GM11168 (cell line): ENCODE measurements at regions not wholly inside any gene's neighbourhood (a gene's known extent, or its start where the extent isn't known, plus 50 kb on each side); places are given as distances from the start of the nearest gene placed in this dataset.

ENCODE experiments used
- in situ Hi-C: fragments of 300-500 bp; cut with MboI; formaldehyde crosslinking; loops from one replicate; pipeline ENCODE4 v1.12.0; 2022; ENCODE audit warnings: low sequenced_read_pairs; ENCODE audit not compliant: unreplicated experiment

GRCh38 chr2:221851531-221852045, 279.5 kb upstream of the EPHA4 start:
- in situ Hi-C loops, result no loop called here

GRCh38 chr2:221850076-221850475, 278.0 kb upstream of the EPHA4 start:
- in situ Hi-C loops, result no loop called here

- in situ Hi-C loops, result no loop called here
These were observed 276.2 kb upstream of the EPHA4 start for GRCh38 chr2:221848286-221848685.

- in situ Hi-C loops, result no loop called here
These were observed 272.9 kb upstream of the EPHA4 start for GRCh38 chr2:221845021-221845365.

GRCh38 chr2:221844212-221845020, 272.3 kb upstream of the EPHA4 start:
- in situ Hi-C loops, result no loop called here

- in situ Hi-C loops, result no loop called here
These were observed 264.0 kb upstream of the EPHA4 start for GRCh38 chr2:221836095-221836494.

GRCh38 chr2:221833966-221834365, 261.9 kb upstream of the EPHA4 start:
- in situ Hi-C loops, result no loop called here

GRCh38 chr2:221831051-221831450, 258.9 kb upstream of the EPHA4 start:
- in situ Hi-C loops, result no loop called here

- in situ Hi-C loops, result no loop called here
These were observed 250.3 kb upstream of the EPHA4 start for GRCh38 chr2:221822416-221822815.

GRCh38 chr2:221818616-221819320, 246.7 kb upstream of the EPHA4 start:
- in situ Hi-C loops, result no loop called here

GRCh38 chr2:221817878-221818277, 245.8 kb upstream of the EPHA4 start:
- in situ Hi-C loops, result no loop called here

- in situ Hi-C loops, result no loop called here
These were observed 244.9 kb upstream of the EPHA4 start for GRCh38 chr2:221817052-221817451.

- in situ Hi-C loops, result no loop called here
These were observed 244.5 kb upstream of the EPHA4 start for GRCh38 chr2:221816566-221816965.

- in situ Hi-C loops, result no loop called here
These were observed 238.5 kb upstream of the EPHA4 start for GRCh38 chr2:221810650-221811049.

GRCh38 chr2:221810245-221810644, 238.1 kb upstream of the EPHA4 start:
- in situ Hi-C loops, result no loop called here

GRCh38 chr2:221808488-221808887, 236.4 kb upstream of the EPHA4 start:
- in situ Hi-C loops, result no loop called here

- in situ Hi-C loops, result no loop called here
These were observed 235.6 kb upstream of the EPHA4 start for GRCh38 chr2:221807706-221808105.

- in situ Hi-C loops, result no loop called here
These were observed 230.0 kb upstream of the EPHA4 start for GRCh38 chr2:221802089-221802488.

GRCh38 chr2:221792971-221793521, 220.9 kb upstream of the EPHA4 start:
- in situ Hi-C loops, result no loop called here

GRCh38 chr2:221791844-221792243, 219.7 kb upstream of the EPHA4 start:
- in situ Hi-C loops, result no loop called here

- in situ Hi-C loops, result no loop called here
These were observed 215.5 kb upstream of the EPHA4 start for GRCh38 chr2:221787561-221787960.
